GM18502 (cell line): ENCODE measurements at regions not wholly inside any gene's neighbourhood (a gene's known extent, or its start where the extent isn't known, plus 50 kb on each side); places are given as distances from the start of the nearest gene placed in this dataset.
"Not testable (repeated sequence)": the region's sequence is repeated elsewhere in the genome, so short reads cannot be mapped to it uniquely, and the experiment has no call there.

Experiments used
- ATAC-seq: cut with Tn5 transposase; IDR thresholded peaks from one replicate; pipeline ENCODE4 v1.9.1; 2021; ENCODE audit warnings: mild to moderate bottlenecking; ENCODE audit not compliant: unreplicated experiment, poor library complexity

- no peak for ATAC-seq
Observed at GRCh38 chr10:81315026-81315425, 560.0 kb upstream of the NRG3 start.

- no peak for ATAC-seq
Observed at GRCh38 chr10:81348003-81348402, 527.0 kb upstream of the NRG3 start.

- ATAC-seq = no peak
Observed at GRCh38 chr10:81367132-81367531, 507.9 kb upstream of the NRG3 start.

GRCh38 chr10:81386817-81387216 lies 488.2 kb upstream of the NRG3 start:
- ATAC-seq = no peak

GRCh38 chr10:81403451-81403850 lies 471.5 kb upstream of the NRG3 start:
- ATAC-seq = no peak

GRCh38 chr10:81405399-81405798 lies 469.6 kb upstream of the NRG3 start:
- no peak for ATAC-seq

GRCh38 chr10:81414038-81414437 lies 461.0 kb upstream of the NRG3 start:
- ATAC-seq = no peak

- ATAC-seq = no peak
Observed at GRCh38 chr10:81426722-81427121, 448.3 kb upstream of the NRG3 start.

GRCh38 chr10:81428456-81429134 lies 446.4 kb upstream of the NRG3 start:
- ATAC-seq = no peak

- ATAC-seq = no peak
Observed at GRCh38 chr10:81439445-81439844, 435.5 kb upstream of the NRG3 start.

- ATAC-seq = not testable (repeated sequence)
Observed at GRCh38 chr10:81441624-81442023, 433.4 kb upstream of the NRG3 start.

GRCh38 chr10:81444242-81444929 lies 430.6 kb upstream of the NRG3 start:
- no peak for ATAC-seq

- ATAC-seq = no peak
Observed at GRCh38 chr10:81450651-81451050, 424.3 kb upstream of the NRG3 start.

GRCh38 chr10:81472927-81473470 lies 402.0 kb upstream of the NRG3 start:
- no peak for ATAC-seq

GRCh38 chr10:81473755-81474154 lies 401.2 kb upstream of the NRG3 start:
- ATAC-seq = no peak

- no peak for ATAC-seq
Observed at GRCh38 chr10:81479316-81479715, 395.7 kb upstream of the NRG3 start.

- ATAC-seq = no peak
Observed at GRCh38 chr10:81496626-81497025, 378.4 kb upstream of the NRG3 start.

GRCh38 chr10:81498011-81498551 lies 376.9 kb upstream of the NRG3 start:
- no peak for ATAC-seq

- ATAC-seq = no peak
Observed at GRCh38 chr10:81502677-81503359, 372.2 kb upstream of the NRG3 start.

GRCh38 chr10:81505777-81506176 lies 369.2 kb upstream of the NRG3 start:
- ATAC-seq = not testable (repeated sequence)

GRCh38 chr10:81514811-81515210 lies 360.2 kb upstream of the NRG3 start:
- no peak for ATAC-seq
